Activated naive CD4-positive, alpha-beta T cell treated with anti-CD3 and anti-CD28 coated beads, Interleukin-2, amount 50 U/mL, for 72 hours (primary cell): ENCODE measurements at regions not wholly inside any gene's neighbourhood (a gene's known extent, or its start where the extent isn't known, plus 50 kb on each side); places are given as distances from the start of the nearest gene placed in this dataset.
A peak's percentile ranks its signal among the peaks of the same experiment; 100 is the strongest.
"Not testable (repeated sequence)": the region's sequence is repeated elsewhere in the genome, so short reads cannot be mapped to it uniquely, and the experiment has no call there.

Experiments
- ATAC-seq, 2 donors: fragments of 150-1000 bp; cut with Tn5 transposase; 2 replicates each; pipeline ENCODE4 v1.10.0; 2021; ENCODE audit warnings: mild to moderate bottlenecking in 2 of 2, moderate library complexity in 2 of 2
- DNase-seq, 2 donors: peaks; one replicate each; pipeline ENCODE4 v3.0.0; 2021 to 2022; ENCODE audit warnings: low spot score in 2 of 2
- H3K27ac Mint-ChIP-seq, 2 donors: one replicate each; pipeline ENCODE4 v1.8.0; 2022; ENCODE audit warnings: mild to moderate bottlenecking in 2 of 2, mixed read lengths in 2 of 2
- H3K36me3 Mint-ChIP-seq, 2 donors: one replicate each; pipeline ENCODE4 v1.8.0; 2022; ENCODE audit warnings: mixed read lengths in 2 of 2
- H3K9me3 Mint-ChIP-seq, 2 donors: one replicate each; pipeline ENCODE4 v1.8.0; 2022; ENCODE audit warnings: mixed read lengths in 2 of 2

- no peak overlapping the region for H3K27ac Mint-ChIP-seq
- no peak for DNase-seq
- no peak for ATAC-seq
- peaks cover 0 to 8% of the 10 kb centered on the region in 2 donors for H3K9me3 Mint-ChIP-seq
- H3K36me3 Mint-ChIP-seq: peaks cover 0 to 6% of the 10 kb centered on the region in 2 donors
Observed at GRCh38 chr7:106382129-106382528, 97.3 kb upstream of the NAMPT start.

GRCh38 chr7:106381252-106381651, 96.5 kb upstream of the NAMPT start:
- DNase-seq (no peak), ATAC-seq (no peak)
- H3K36me3 Mint-ChIP-seq: peaks cover 0 to 4% of the 10 kb centered on the region in 2 donors
- no peak overlapping the region for H3K27ac Mint-ChIP-seq
- peaks cover 0 to 7% of the 10 kb centered on the region in 2 donors for H3K9me3 Mint-ChIP-seq

- H3K27ac Mint-ChIP-seq: no peak overlapping the region
- no peak for DNase-seq
- ATAC-seq: peak; percentile 79 to 83
- H3K9me3 Mint-ChIP-seq: no peaks in the 10 kb centered on the region
- no peaks in the 10 kb centered on the region for H3K36me3 Mint-ChIP-seq
Observed at GRCh38 chr7:106377847-106378361, 93.1 kb upstream of the NAMPT start.

- DNase-seq (no peak), ATAC-seq (no peak)
- no peaks in the 10 kb centered on the region for H3K9me3 Mint-ChIP-seq
- no peaks in the 10 kb centered on the region for H3K36me3 Mint-ChIP-seq
- H3K27ac Mint-ChIP-seq: no peak overlapping the region
Observed at GRCh38 chr7:106376026-106376799, 91.4 kb upstream of the NAMPT start.

GRCh38 chr7:106375499-106375898, 90.7 kb upstream of the NAMPT start:
- H3K27ac Mint-ChIP-seq: no peak overlapping the region
- no peaks in the 10 kb centered on the region for H3K9me3 Mint-ChIP-seq
- ATAC-seq (peak in 1 of 2 donors; percentile 56), DNase-seq (no peak)
- no peaks in the 10 kb centered on the region for H3K36me3 Mint-ChIP-seq

GRCh38 chr7:106374437-106374836, 89.7 kb upstream of the NAMPT start:
- no peak for ATAC-seq
- H3K27ac Mint-ChIP-seq: no peak overlapping the region
- H3K36me3 Mint-ChIP-seq: no peaks in the 10 kb centered on the region
- no peaks in the 10 kb centered on the region for H3K9me3 Mint-ChIP-seq
- DNase-seq: no peak

- no peak overlapping the region for H3K27ac Mint-ChIP-seq
- H3K36me3 Mint-ChIP-seq: no peaks in the 10 kb centered on the region
- DNase-seq: no peak
- no peak for ATAC-seq
- no peaks in the 10 kb centered on the region for H3K9me3 Mint-ChIP-seq
Observed at GRCh38 chr7:106372595-106373318, 88.0 kb upstream of the NAMPT start.

- DNase-seq (no peak), ATAC-seq (no peak)
- Mint-ChIP-seq H3K27ac (no peak overlapping the region), H3K9me3 (no peaks in the 10 kb centered on the region), H3K36me3 (peaks cover 0 to 3% of the 10 kb centered on the region in 2 donors)
Observed at GRCh38 chr7:106372126-106372525, 87.3 kb upstream of the NAMPT start.

- no peaks in the 10 kb centered on the region for H3K9me3 Mint-ChIP-seq
- DNase-seq: no peak
- no peak for ATAC-seq
- H3K27ac Mint-ChIP-seq: no peak overlapping the region
- peaks cover 0 to 8% of the 10 kb centered on the region in 2 donors for H3K36me3 Mint-ChIP-seq
Observed at GRCh38 chr7:106371629-106372028, 86.8 kb upstream of the NAMPT start.

GRCh38 chr7:106370542-106370941, 85.8 kb upstream of the NAMPT start:
- Mint-ChIP-seq H3K9me3 (no peaks in the 10 kb centered on the region), H3K36me3 (peaks cover 0 to 16% of the 10 kb centered on the region in 2 donors), H3K27ac (no peak overlapping the region)

GRCh38 chr7:106369816-106370215, 85.0 kb upstream of the NAMPT start:
- no peak overlapping the region for H3K27ac Mint-ChIP-seq
- ATAC-seq: no peak
- no peaks in the 10 kb centered on the region for H3K9me3 Mint-ChIP-seq
- H3K36me3 Mint-ChIP-seq: peaks cover 0 to 16% of the 10 kb centered on the region in 2 donors
- no peak for DNase-seq

More at GRCh38 chr7:106370542-106370941, 85.8 kb upstream of the NAMPT start:
- ATAC-seq (no peak), DNase-seq (no peak)

GRCh38 chr7:106369352-106369751, 84.6 kb upstream of the NAMPT start:
- Mint-ChIP-seq H3K36me3 (peaks cover 0 to 16% of the 10 kb centered on the region in 2 donors), H3K27ac (no peak overlapping the region), H3K9me3 (no peaks in the 10 kb centered on the region)
- DNase-seq: no peak
- ATAC-seq: no peak

GRCh38 chr7:106367664-106368063, 82.9 kb upstream of the NAMPT start:
- ATAC-seq (peak; percentile 77 to 97), DNase-seq (peak in 1 of 2 donors; percentile 58)
- Mint-ChIP-seq H3K9me3 (peaks cover 0 to 2% of the 10 kb centered on the region in 2 donors), H3K27ac (peak overlapping the region in 1 of 2 donors; percentile 41), H3K36me3 (peaks cover 0 to 27% of the 10 kb centered on the region in 2 donors)

- Mint-ChIP-seq H3K27ac (peak overlapping the region in 1 of 2 donors; percentile 41), H3K9me3 (peaks cover 0 to 7% of the 10 kb centered on the region in 2 donors)
Observed at GRCh38 chr7:106367018-106367420, 82.2 kb upstream of the NAMPT start.

GRCh38 chr7:106365252-106366005, 80.6 kb upstream of the NAMPT start:
- peak in 1 of 2 donors; percentile 78 for ATAC-seq
- Mint-ChIP-seq H3K27ac (no peak overlapping the region), H3K9me3 (peaks cover 0 to 19% of the 10 kb centered on the region in 2 donors), H3K36me3 (peaks cover 9 to 48% of the 10 kb centered on the region in 2 donors)
- no peak for DNase-seq

More at GRCh38 chr7:106367018-106367420, 82.2 kb upstream of the NAMPT start:
- DNase-seq (no peak), ATAC-seq (no peak)
- H3K36me3 Mint-ChIP-seq: peaks cover 0 to 33% of the 10 kb centered on the region in 2 donors

- DNase-seq, ATAC-seq, H3K27ac Mint-ChIP-seq: not testable (repeated sequence)
- H3K9me3 Mint-ChIP-seq: peaks cover 0 to 29% of the 10 kb centered on the region in 2 donors
- peaks cover 9 to 59% of the 10 kb centered on the region in 2 donors for H3K36me3 Mint-ChIP-seq
Observed at GRCh38 chr7:106362507-106362906, 77.7 kb upstream of the NAMPT start.
